ENCODE measurements at regions not wholly inside any gene's neighbourhood (a gene's known extent, or its start where the extent isn't known, plus 50 kb on each side); places are given as distances from the start of the nearest gene placed in this dataset.

- no peak for DNase-seq
These were observed 457.2 kb upstream of the MEX3C start for GRCh38 chr18:51654488-51655326.

DNA sequence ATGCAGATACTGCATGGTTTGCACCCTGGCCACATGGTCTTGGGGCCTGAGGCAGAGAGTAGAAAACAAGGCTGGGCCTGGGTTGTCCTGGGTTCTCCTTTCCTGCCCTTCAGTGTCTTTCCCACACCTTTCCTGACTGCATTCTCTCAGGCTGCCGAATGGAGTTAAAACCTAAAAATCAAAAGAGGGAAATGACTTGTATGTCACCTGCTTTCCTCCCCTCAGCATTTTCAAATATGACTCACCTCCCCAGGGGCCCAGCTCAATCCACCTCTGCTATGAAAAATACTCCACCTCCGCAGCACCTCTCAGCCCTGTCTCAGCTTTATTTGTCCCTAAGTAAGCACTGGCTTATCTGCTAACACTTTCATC lies 457.8 kb upstream of the MEX3C start:
- DNase-seq: peak; percentile 46

- DNase-seq: no peak
These were observed 458.8 kb upstream of the MEX3C start for GRCh38 chr18:51656249-51656648.

GRCh38 chr18:51658436-51658835 lies 461.0 kb upstream of the MEX3C start:
- no peak for DNase-seq

DNA sequence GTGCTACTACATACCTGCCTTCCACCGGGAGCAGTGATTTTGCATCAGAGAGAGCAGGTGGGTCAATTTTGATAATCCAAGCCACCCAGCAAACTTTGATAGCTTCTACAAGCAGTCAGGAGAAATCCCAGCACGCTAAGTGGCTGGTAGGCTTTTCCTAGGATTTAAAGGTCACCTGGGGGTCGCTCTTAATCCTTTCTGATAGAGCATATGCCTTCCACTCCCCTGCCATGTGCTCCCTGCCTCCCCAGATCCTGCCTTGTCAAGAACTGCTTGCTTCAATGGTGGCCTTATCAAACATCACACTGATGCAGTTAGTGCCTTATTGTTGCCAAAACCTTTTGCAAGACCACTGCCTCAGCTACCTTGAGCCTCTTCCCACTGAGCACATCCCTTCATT lies 462.3 kb upstream of the MEX3C start:
- no peak for DNase-seq

- no peak for DNase-seq
These were observed 462.8 kb upstream of the MEX3C start for GRCh38 chr18:51660188-51660715.

GRCh38 chr18:51664236-51664635 lies 466.8 kb upstream of the MEX3C start:
- no peak for DNase-seq

GRCh38 chr18:51666763-51667191 lies 469.3 kb upstream of the MEX3C start:
- no peak for DNase-seq

DNA sequence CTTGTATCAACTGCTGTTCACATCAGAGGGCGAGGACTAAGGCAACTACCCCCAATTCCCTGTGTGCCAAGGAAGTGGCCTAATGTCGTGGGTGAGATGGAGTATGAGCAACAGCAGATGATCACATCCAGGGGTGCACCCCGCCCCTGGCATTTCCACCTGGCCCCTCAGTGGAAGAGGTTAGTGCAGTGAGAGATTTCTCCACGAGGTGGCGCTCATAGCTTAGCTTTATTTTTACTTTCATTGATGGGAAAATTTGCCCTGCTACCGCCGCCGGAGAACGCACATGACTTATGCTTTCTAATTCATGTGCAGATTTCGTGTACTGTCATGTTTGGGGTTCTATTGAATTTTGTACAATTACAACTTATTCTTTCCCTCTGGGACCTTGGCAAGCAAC lies 470.6 kb upstream of the MEX3C start:
- DNase-seq: peak; percentile 79

DNA sequence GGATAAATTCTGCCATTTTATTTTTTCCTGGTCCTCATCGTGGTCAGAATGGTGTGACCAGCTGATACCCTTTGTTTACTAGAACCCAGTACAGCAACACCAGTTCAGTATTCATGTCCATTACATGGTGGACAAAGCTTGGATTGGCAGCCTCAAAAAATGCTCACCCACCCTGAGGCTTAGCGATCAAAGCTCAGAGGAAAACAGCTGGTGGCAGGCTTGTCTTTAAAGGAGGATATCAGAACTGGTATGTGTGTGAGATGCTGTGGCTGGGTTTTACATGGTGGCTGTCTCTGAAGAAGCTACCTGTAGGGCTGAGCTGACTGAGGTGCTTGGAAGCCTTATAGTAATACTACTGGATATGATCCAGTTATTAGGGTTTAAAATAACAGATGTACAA lies 471.1 kb upstream of the MEX3C start:
- no peak for DNase-seq

DNA sequence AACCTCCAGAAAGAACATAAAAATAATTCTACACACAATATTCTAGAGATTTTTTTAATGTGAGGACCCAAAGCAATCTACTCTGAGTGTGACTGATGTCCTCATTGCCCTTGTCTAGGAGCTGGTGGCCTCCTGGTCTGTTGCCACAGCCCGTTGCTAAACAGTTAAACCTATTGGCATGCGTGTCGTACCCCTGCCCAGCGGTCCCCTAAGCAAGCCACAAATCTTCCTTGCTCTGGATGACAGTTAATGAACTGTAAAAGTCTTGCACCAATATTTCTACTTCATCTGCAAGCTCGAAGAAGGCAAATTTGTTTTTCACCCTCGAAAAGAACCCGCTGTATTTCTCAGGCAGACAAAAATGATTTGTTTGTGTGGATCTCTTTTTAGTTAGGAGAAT lies 489.1 kb upstream of the MEX3C start:
- DNase-seq: no peak

DNA sequence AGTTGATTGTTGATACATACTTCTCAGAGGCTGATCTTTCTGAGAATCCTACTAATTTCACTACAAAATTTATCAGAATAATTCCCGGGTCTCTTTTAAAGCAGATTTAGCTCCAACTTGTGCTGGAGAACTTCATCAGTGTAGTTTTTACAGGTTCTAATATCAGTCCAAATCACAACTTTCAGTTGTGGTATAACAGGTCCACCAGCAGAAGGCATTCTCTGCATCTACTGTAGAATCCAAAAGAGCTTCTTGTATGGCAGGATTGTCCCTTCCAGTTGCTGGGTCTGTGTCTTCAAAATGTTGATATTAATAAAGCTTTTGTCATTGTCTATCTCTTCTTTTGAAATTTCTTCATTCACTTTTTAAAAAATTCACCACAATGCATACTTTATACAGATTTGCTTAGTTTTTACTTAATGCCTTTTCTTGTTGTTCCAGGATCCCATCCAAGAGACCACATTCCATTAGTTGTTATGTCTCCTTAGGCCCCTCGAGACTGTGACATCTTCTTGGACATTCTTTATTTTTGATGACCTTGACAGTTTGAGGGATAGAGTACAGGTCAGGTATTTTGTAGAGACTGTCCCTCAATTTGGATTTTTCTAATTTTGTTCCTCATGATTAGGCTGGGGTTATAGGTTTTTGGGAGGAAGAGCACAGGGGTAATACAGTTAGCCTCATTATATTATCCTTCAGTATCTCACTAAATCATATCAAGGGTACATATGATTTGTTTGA lies 490.5 kb upstream of the MEX3C start:
- no peak for DNase-seq

GRCh38 chr18:51692612-51693011 lies 495.1 kb upstream of the MEX3C start:
- no peak for DNase-seq

GRCh38 chr18:51711298-51711889 lies 513.9 kb upstream of the MEX3C start:
- DNase-seq: no peak

GRCh38 chr18:51712821-51713220 lies 515.3 kb upstream of the MEX3C start:
- no peak for DNase-seq

GRCh38 chr18:51716277-51716676 lies 518.8 kb upstream of the MEX3C start:
- no peak for DNase-seq

- DNase-seq: no peak
These were observed 523.9 kb upstream of the MEX3C start for GRCh38 chr18:51721388-51721787.

- DNase-seq: no peak
These were observed 524.5 kb upstream of the MEX3C start for GRCh38 chr18:51721996-51722395.

GRCh38 chr18:51724790-51725721 lies 527.6 kb upstream of the MEX3C start:
- peak; percentile 16 for DNase-seq

DNA sequence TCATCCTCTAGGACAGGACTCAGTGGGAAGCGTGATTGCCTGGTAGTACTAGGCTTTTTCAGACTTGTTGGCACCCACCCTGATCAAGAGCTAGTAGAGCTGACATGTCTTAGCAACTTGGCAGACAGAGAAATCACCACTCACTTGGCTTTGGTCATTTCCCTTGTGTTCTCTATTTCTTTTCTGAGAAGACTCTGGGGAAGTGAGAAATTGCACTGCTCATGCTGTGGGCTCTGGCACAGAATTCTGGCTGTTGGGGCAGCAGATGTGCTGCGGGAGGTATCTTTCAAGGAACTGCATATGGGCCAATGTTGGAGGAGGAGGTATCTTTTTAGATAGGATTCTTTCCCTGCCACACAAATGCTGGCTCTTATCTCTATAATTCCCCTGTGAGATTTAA lies 529.1 kb upstream of the MEX3C start:
- DNase-seq: no peak

- DNase-seq: no peak
These were observed 530.3 kb upstream of the MEX3C start for GRCh38 chr18:51727780-51728179.

DNA sequence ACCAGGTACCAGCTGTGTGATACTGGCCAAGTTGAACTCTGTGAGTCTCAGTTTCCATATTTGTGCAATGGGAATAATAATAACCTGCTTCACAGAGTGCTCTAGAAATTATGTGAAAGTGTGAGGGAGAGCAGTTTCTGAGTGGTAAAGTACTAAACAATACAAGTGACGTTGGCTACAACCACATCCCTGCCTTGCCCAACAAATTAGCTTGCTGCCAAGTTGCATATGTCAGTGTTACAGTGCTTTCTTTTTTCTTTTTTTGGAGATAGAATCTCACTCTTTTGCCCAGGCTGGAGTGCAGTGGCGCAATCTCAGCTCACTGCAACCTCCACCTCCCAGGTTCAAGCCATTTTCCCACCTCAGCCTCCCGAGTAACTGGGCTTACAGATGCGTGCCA lies 533.6 kb upstream of the MEX3C start:
- no peak for DNase-seq

DNA sequence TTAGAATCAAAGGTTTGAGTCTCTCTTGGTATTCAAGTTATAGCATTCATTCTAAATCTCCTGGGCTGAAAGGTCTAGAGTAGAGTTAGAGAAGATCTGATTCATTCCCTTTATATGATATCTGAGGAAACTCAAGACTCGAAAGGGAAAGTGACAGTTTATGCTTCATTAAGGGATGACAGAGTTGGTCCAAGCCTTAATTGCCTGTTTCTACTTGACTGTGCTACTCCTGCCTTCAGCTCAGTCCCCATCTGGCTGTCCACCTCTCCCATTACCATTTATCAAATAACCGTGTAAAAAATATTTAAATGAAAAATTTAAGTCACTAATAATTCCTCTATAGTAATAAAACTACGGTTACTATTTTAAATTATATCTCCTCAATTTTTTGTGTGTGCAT lies 537.1 kb upstream of the MEX3C start:
- DNase-seq: no peak
